ENCODE measurements at regions not wholly inside any gene's neighbourhood (a gene's known extent, or its start where the extent isn't known, plus 50 kb on each side); places are given as distances from the start of the nearest gene placed in this dataset.

DNA sequence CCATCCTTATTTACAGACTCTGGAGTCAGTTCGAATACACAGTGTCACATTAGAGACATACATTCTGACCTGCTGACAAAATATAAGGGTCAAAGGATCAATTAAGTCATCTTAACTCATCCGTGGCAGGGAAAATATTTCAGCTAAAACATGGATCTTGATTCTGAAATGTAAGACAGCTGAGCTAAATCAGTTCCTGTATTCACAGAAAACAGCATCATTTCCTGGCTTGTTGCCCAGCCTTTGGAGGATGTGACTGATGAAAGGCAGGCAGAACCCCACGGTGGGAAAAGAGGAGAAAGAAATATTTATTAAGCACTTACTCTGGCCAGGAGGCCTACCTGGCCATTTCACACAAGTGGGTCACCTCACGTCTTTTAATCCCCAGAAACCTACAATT lies 101.9 kb downstream of the GAS2L3 start:
- Histone ChIP-seq H3K27ac (no peak overlapping the region), H3K27me3 (peaks cover 39% of the 10 kb centered on the region), H3K4me3 (no peak overlapping the region), H3K4me1 (no peaks in the 10 kb centered on the region), H3K36me3 (no peaks in the 10 kb centered on the region), H3K9me3 (no peaks in the 10 kb centered on the region)
- ATAC-seq, result no peak
- WGBS, 2 donors (ENCODE audit: low coverage in 1 of 2), result 18 to 36% methylated on average over 3 to 4 of the region's 4 CpGs
- TF ChIP-seq POLR2A (IDR thresholded peaks at IDR 0.05) (no peak), POLR2AphosphoS5 (IDR thresholded peaks at IDR 0.05) (no peak), EP300 (IDR thresholded peaks at IDR 0.05) (no peak), CTCF (IDR thresholded peaks at IDR 0.05) (no peak)

DNA sequence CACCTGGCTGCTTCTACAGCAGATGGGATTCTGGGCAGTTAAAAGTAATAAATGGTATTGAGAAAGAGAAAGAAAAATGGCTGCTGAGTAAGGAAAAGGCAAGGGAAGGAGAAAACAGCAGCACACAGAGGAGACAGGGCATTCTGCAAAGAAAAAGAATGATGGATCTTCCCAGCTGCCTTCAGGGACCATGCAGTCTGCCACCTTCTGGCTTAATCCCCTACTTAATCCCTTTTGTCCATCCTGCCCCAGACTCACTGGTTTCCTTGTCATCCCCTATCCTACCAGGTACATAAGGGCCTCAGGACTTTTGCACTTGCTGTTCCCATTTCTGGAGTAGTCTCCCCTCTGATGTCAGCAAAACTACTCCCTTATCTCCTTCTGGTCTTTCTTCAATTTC lies 107.6 kb downstream of the GAS2L3 start:
- Histone ChIP-seq H3K4me3 (no peak overlapping the region), H3K27me3 (peaks cover 37% of the 10 kb centered on the region), H3K27ac (no peak overlapping the region), H3K4me1 (no peaks in the 10 kb centered on the region), H3K36me3 (no peaks in the 10 kb centered on the region), H3K9me3 (peaks cover 0 to 9% (median 0%) of the 10 kb centered on the region in 3 donors)
- ATAC-seq, result no peak
- TF ChIP-seq CTCF (IDR thresholded peaks at IDR 0.05) (no peak), EP300 (IDR thresholded peaks at IDR 0.05) (no peak), POLR2A (IDR thresholded peaks at IDR 0.05) (no peak), POLR2AphosphoS5 (IDR thresholded peaks at IDR 0.05) (no peak)

GRCh38 chr12:100682178-100682577 lies 108.7 kb downstream of the GAS2L3 start:
- no peak for ATAC-seq
- H3K4me1 ChIP-seq, result no peaks in the 10 kb centered on the region
- peaks cover 0 to 9% (median 0%) of the 10 kb centered on the region in 3 donors for H3K9me3 ChIP-seq
- no peak overlapping the region for H3K4me3 ChIP-seq
- TF ChIP-seq CTCF (IDR thresholded peaks at IDR 0.05), result no peak
- no peak for TF ChIP-seq EP300 (IDR thresholded peaks at IDR 0.05)
- TF ChIP-seq POLR2A (IDR thresholded peaks at IDR 0.05), result no peak
- no peak for TF ChIP-seq POLR2AphosphoS5 (IDR thresholded peaks at IDR 0.05)
- no peak overlapping the region for H3K27ac ChIP-seq
- peaks cover 37% of the 10 kb centered on the region for H3K27me3 ChIP-seq
- H3K36me3 ChIP-seq, result no peaks in the 10 kb centered on the region
- 58 to 87% methylated on average over 2 of the region's 2 CpGs for WGBS, 2 donors (ENCODE audit: low coverage in 1 of 2)

DNA sequence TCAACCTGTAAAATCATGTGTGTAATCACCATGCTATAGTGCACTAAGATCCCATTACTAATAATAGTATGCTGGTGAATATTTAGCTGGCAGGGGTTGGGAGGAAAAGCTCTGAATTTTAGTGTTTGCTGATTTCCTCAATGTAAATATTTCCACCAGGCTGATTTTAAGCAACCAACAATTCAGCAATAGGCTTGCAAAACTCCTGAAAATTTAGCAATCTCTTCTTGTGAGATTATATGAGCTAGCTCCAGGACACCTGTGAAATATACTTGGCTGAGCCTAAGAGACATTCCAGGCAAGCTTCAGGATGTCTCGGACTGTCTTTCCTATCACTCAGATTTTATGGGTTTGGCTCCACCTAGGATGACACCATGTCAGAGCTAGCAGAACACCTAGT lies 106.9 kb upstream of the ANO4 start:
- Histone ChIP-seq H3K9me3 (peaks cover 0 to 9% (median 0%) of the 10 kb centered on the region in 3 donors), H3K36me3 (no peaks in the 10 kb centered on the region), H3K4me3 (no peak overlapping the region), H3K27ac (no peak overlapping the region), H3K4me1 (no peaks in the 10 kb centered on the region), H3K27me3 (peaks cover 16% of the 10 kb centered on the region)
- 33% methylated on average over 1 of the region's 1 CpG; no CpG with 5 or more reads in 1 of the 2 donors for WGBS, 2 donors (ENCODE audit: low coverage in 1 of 2)
- ATAC-seq, result no peak
- TF ChIP-seq CTCF (IDR thresholded peaks at IDR 0.05) (no peak), EP300 (IDR thresholded peaks at IDR 0.05) (no peak), POLR2AphosphoS5 (IDR thresholded peaks at IDR 0.05) (no peak), POLR2A (IDR thresholded peaks at IDR 0.05) (no peak)

GRCh38 chr12:100688451-100688864 lies 106.1 kb upstream of the ANO4 start:
- ATAC-seq, result no peak
- H3K27ac ChIP-seq, result no peak overlapping the region
- peaks cover 16% of the 10 kb centered on the region for H3K27me3 ChIP-seq
- no peaks in the 10 kb centered on the region for H3K36me3 ChIP-seq
- no peaks in the 10 kb centered on the region for H3K4me1 ChIP-seq
- no peak for TF ChIP-seq POLR2A (IDR thresholded peaks at IDR 0.05)
- TF ChIP-seq EP300 (IDR thresholded peaks at IDR 0.05), result no peak
- TF ChIP-seq POLR2AphosphoS5 (IDR thresholded peaks at IDR 0.05), result no peak
- no peak for TF ChIP-seq CTCF (IDR thresholded peaks at IDR 0.05)
- 39 to 72% methylated on average over 2 of the region's 2 CpGs for WGBS, 2 donors (ENCODE audit: low coverage in 1 of 2)
- H3K4me3 ChIP-seq, result no peak overlapping the region
- peaks cover 0 to 9% (median 0%) of the 10 kb centered on the region in 3 donors for H3K9me3 ChIP-seq

Measured in gastroesophageal sphincter (tissue), 4 donors.